Body of pancreas (tissue), 4 donors: ENCODE measurements at regions not wholly inside any gene's neighbourhood (a gene's known extent, or its start where the extent isn't known, plus 50 kb on each side); places are given as distances from the start of the nearest gene placed in this dataset.

Experiments
- ATAC-seq: fragments of 150-250 bp; one replicate; pipeline ENCODE4 v1.9.1; 2016
- DNase-seq, 4 donors: peaks; one replicate each; pipeline ENCODE4 v3.0.0-alpha.2; 2019
- H3K27ac ChIP-seq, 4 donors: fragments of 200-600 bp; sonication (generic); 1 replicate in 3 of 4; 2 replicates in 1 of 4; pipeline versions ENCODE4 v1.5.1 to v1.6.1; 2016 to 2019; ENCODE audit warnings: mild to moderate bottlenecking in 1 of 4, mixed read lengths in 1 of 4, moderate library complexity in 1 of 4
- H3K27me3 ChIP-seq, 2 donors: fragments of 200-600 bp; sonication (generic); one replicate each; pipeline ENCODE4 v1.6.0; 2016; ENCODE audit warnings: mild to moderate bottlenecking in 1 of 2
- H3K36me3 ChIP-seq, 2 donors: fragments of 200-600 bp; sonication (generic); replicated peaks in 1 of 2; 2 replicates each; pipeline ENCODE4 v1.5.1; 2016; ENCODE audit warnings: low read depth in 2 of 2; ENCODE audit not compliant: insufficient read depth in 1 of 2
- H3K4me1 ChIP-seq: fragments of 200-600 bp; sonication (generic); one replicate; pipeline ENCODE4 v1.6.0; 2016
- H3K4me3 ChIP-seq, 2 donors: fragments of 200-600 bp; sonication (generic); 1 replicate in 1 of 2; 2 replicates in 1 of 2; pipeline ENCODE4 v1.5.1; 2016 to 2019
- H3K9me3 ChIP-seq, 3 donors: fragments of 200-600 bp; sonication (generic); 1 replicate in 2 of 3; 2 replicates in 1 of 3; pipeline ENCODE4 v1.5.1; 2016
- CTCF ChIP-seq, 7 experiments: fragments of 450-650 bp in 4 of 7; fragments of 200-600 bp in 3 of 7; sonication (generic) in 3 of 7; IDR thresholded peaks; one replicate each; pipeline ENCODE4 v1.5.1; 2016 to 2019; ENCODE audit warnings: antibody characterized with exemption in 7 of 7
- POLR2A ChIP-seq, 3 donors: fragments of 450-650 bp; IDR thresholded peaks; one replicate each; pipeline ENCODE4 v1.6.1; 2016; ENCODE audit warnings: antibody characterized with exemption in 3 of 3, mild to moderate bottlenecking in 2 of 3
- WGBS, 2 donors: methylation state at CpG; one replicate each; pipeline ENCODE4 v1.1.5; 2017; 5-methylcytosine and 5-hydroxymethylcytosine counted together
- intact Hi-C: fragments of 100-400 bp; cut with DNase I; formaldehyde crosslinking; loops from one replicate; pipeline ENCODE4 v1.15.1; 2023

- H3K36me3 ChIP-seq = no peaks in the 10 kb centered on the region
- TF ChIP-seq CTCF (IDR thresholded peaks at IDR 0.05) (no peak), POLR2A (IDR thresholded peaks at IDR 0.05) (no peak)
- no peaks in the 10 kb centered on the region for H3K9me3 ChIP-seq
- H3K27me3 ChIP-seq = no peaks in the 10 kb centered on the region
- no peak for ATAC-seq
- H3K27ac ChIP-seq = no peak overlapping the region
- DNase-seq = no peak
- no peak overlapping the region for H3K4me3 ChIP-seq
- intact Hi-C loops = no loop called here
- H3K4me1 ChIP-seq = no peaks in the 10 kb centered on the region
- WGBS, 2 donors = 68 to 74% methylated on average over 3 of the region's 3 CpGs
Measured at GRCh38 chr5:100322483-100322882, 212.7 kb upstream of the FAM174A start.

GRCh38 chr5:100319885-100320284 is 215.3 kb upstream of the FAM174A start:
- Histone ChIP-seq H3K9me3 (no peaks in the 10 kb centered on the region), H3K4me3 (no peak overlapping the region), H3K4me1 (no peaks in the 10 kb centered on the region), H3K27me3 (no peaks in the 10 kb centered on the region), H3K36me3 (no peaks in the 10 kb centered on the region), H3K27ac (no peak overlapping the region)
- intact Hi-C loops = no loop called here
- no peak for ATAC-seq
- TF ChIP-seq CTCF (IDR thresholded peaks at IDR 0.05) (no peak), POLR2A (IDR thresholded peaks at IDR 0.05) (no peak)
- WGBS, 2 donors = 46 to 48% methylated on average over 2 of the region's 2 CpGs
- DNase-seq = no peak

GRCh38 chr5:100313657-100314056 is 221.5 kb upstream of the FAM174A start:
- H3K4me1 ChIP-seq = no peaks in the 10 kb centered on the region
- intact Hi-C loops = no loop called here
- no peak overlapping the region for H3K27ac ChIP-seq
- ATAC-seq (no peak), DNase-seq (no peak)
- TF ChIP-seq CTCF (IDR thresholded peaks at IDR 0.05) (no peak), POLR2A (IDR thresholded peaks at IDR 0.05) (no peak)
- 56 to 62% methylated on average over 1 of the region's 1 CpG for WGBS, 2 donors
- H3K36me3 ChIP-seq = no peaks in the 10 kb centered on the region
- H3K9me3 ChIP-seq = no peaks in the 10 kb centered on the region
- H3K27me3 ChIP-seq = no peaks in the 10 kb centered on the region
- H3K4me3 ChIP-seq = no peak overlapping the region

GRCh38 chr5:100311806-100312205 is 223.4 kb upstream of the FAM174A start:
- H3K27me3 ChIP-seq = no peaks in the 10 kb centered on the region
- TF ChIP-seq CTCF (IDR thresholded peaks at IDR 0.05) = no peak
- ATAC-seq (no peak), DNase-seq (no peak)
- no peak overlapping the region for H3K4me3 ChIP-seq
- no peaks in the 10 kb centered on the region for H3K4me1 ChIP-seq
- no peak overlapping the region for H3K27ac ChIP-seq
- intact Hi-C loops = no loop called here
- H3K36me3 ChIP-seq = no peaks in the 10 kb centered on the region
- no peaks in the 10 kb centered on the region for H3K9me3 ChIP-seq
- WGBS, 2 donors = 3 to 10% methylated on average over 1 of the region's 1 CpG

- Histone ChIP-seq H3K27me3 (no peaks in the 10 kb centered on the region), H3K9me3 (no peaks in the 10 kb centered on the region), H3K4me1 (no peaks in the 10 kb centered on the region), H3K4me3 (no peak overlapping the region), H3K27ac (no peak overlapping the region), H3K36me3 (no peaks in the 10 kb centered on the region)
- ATAC-seq (no peak), DNase-seq (no peak)
- no peak for TF ChIP-seq CTCF (IDR thresholded peaks at IDR 0.05)
- no peak for TF ChIP-seq POLR2A (IDR thresholded peaks at IDR 0.05)
- intact Hi-C loops = no loop called here
Measured at GRCh38 chr5:100306000-100306399, 229.2 kb upstream of the FAM174A start.
